Caco-2 (cell line): ENCODE measurements at regions not wholly inside any gene's neighbourhood (a gene's known extent, or its start where the extent isn't known, plus 50 kb on each side); places are given as distances from the start of the nearest gene placed in this dataset.

Experiments
- BruUV-seq: library from RNA; stranded (reverse); fragments of 400-500 nt; replicated peaks from 2 replicates; lab custom pipeline; 2021; lab: Mats Ljungman, UMichigan
- CTCF ChIA-PET: fragments of 300-600 bp; sonication (Branson Sonifier 250); formaldehyde crosslinking; loops from one replicate; lab custom pipeline; 2022; ENCODE audit warnings: antibody characterized with exemption; lab: Charles Lee
- POLR2A ChIA-PET: fragments of 300-600 bp; sonication (Branson Sonifier 250); formaldehyde crosslinking; loops from one replicate; lab custom pipeline; 2022; ENCODE audit warnings: antibody characterized with exemption; lab: Charles Lee
- DNase-seq, 2 experiments: peaks; one replicate each; pipeline versions ENCODE4 v3.0.0 to v3.0.0-alpha.2; 2020 to 2022
- H3K27me3 ChIP-seq: replicated peaks from 2 replicates; pipeline ENCODE4 v1.6.0; 2011; ENCODE audit warnings: low read length; ENCODE audit not compliant: control insufficient read depth, insufficient read depth
- H3K36me3 ChIP-seq: 2 replicates; pipeline ENCODE4 v1.5.1; 2011; ENCODE audit warnings: low read length; ENCODE audit not compliant: control insufficient read depth, insufficient read depth
- H3K4me1 ChIP-seq: fragments of 250-450 bp; sonication (Bioruptor Pico); 2 replicates; pipeline ENCODE4 v1.5.1; 2020; ENCODE audit warnings: mild to moderate bottlenecking
- H3K4me3 ChIP-seq: 2 replicates; pipeline ENCODE4 v1.5.1; 2011; ENCODE audit warnings: low read depth, mild to moderate bottlenecking, control low read depth, low read length
- H3K9me3 ChIP-seq: fragments of 250-450 bp; sonication (Bioruptor Pico); 2 replicates; pipeline ENCODE4 v1.5.1; 2020; ENCODE audit warnings: mild to moderate bottlenecking, moderate library complexity
- H3K27ac Mint-ChIP-seq: one replicate; pipeline ENCODE4 v1.8.0; 2022; ENCODE audit warnings: mixed read lengths; ENCODE audit not compliant: unreplicated experiment
- H3K27me3 Mint-ChIP-seq: one replicate; pipeline ENCODE4 v1.8.0; 2022; ENCODE audit warnings: mixed read lengths; ENCODE audit not compliant: insufficient read depth, unreplicated experiment
- H3K36me3 Mint-ChIP-seq: one replicate; pipeline ENCODE4 v1.8.0; 2022; ENCODE audit warnings: mild to moderate bottlenecking, mixed read lengths; ENCODE audit not compliant: insufficient read depth, unreplicated experiment
- H3K4me1 Mint-ChIP-seq: one replicate; pipeline ENCODE4 v1.8.0; 2022; ENCODE audit warnings: low read depth, mixed read lengths; ENCODE audit not compliant: unreplicated experiment
- H3K4me3 Mint-ChIP-seq: one replicate; pipeline ENCODE4 v1.8.0; 2022; ENCODE audit warnings: mild to moderate bottlenecking, moderate library complexity, mixed read lengths; ENCODE audit not compliant: unreplicated experiment
- H3K9me3 Mint-ChIP-seq: one replicate; pipeline ENCODE4 v1.8.0; 2022; ENCODE audit warnings: mixed read lengths; ENCODE audit not compliant: unreplicated experiment
- CTCF ChIP-seq, 2 experiments: fragments of 200-600 bp in 1 of 2; IDR thresholded peaks; 1 replicate in 1 of 2; 2 replicates in 1 of 2; pipeline versions ENCODE4 v1.5.1 to v1.8.0; 2011 to 2022; ENCODE audit warnings: antibody characterized with exemption in 1 of 2, control low read depth in 1 of 2, inconsistent platforms in 1 of 2, low read depth in 1 of 2, low read length in 1 of 2, mild to moderate bottlenecking in 1 of 2, moderate library complexity in 1 of 2; ENCODE audit not compliant: insufficient read depth in 1 of 2, severe bottlenecking in 1 of 2, unreplicated experiment in 1 of 2
- intact Hi-C: fragments of 100-400 bp; cut with micrococcal nuclease; formaldehyde crosslinking; loops from one replicate; pipeline ENCODE4 v1.10.0; 2022; ENCODE audit not compliant: unreplicated experiment

- ChIA-PET POLR2A (no interaction called here), CTCF (no interaction called here)
- Histone ChIP-seq H3K4me3 (peak overlapping the region; percentile 23), H3K36me3 (no peaks in the 10 kb centered on the region), H3K9me3 (no peaks in the 10 kb centered on the region), H3K4me1 (peaks cover 26% of the 10 kb centered on the region), H3K27me3 (no peaks in the 10 kb centered on the region; the same call in 1 of the 2 replicates)
- Mint-ChIP-seq H3K9me3 (peaks cover 18% of the 10 kb centered on the region), H3K27ac (peak overlapping the region; percentile 47), H3K4me1 (peaks cover 18% of the 10 kb centered on the region), H3K36me3 (no peaks in the 10 kb centered on the region), H3K4me3 (peak overlapping the region; percentile 70), H3K27me3 (no peaks in the 10 kb centered on the region)
- BruUV-seq, result TSS peak; percentile 80
- TF ChIP-seq CTCF (IDR thresholded peaks at IDR 0.05; ENCODE audit: insufficient read depth in 1 of 2, low read depth in 1 of 2, low read length in 1 of 2, severe bottlenecking in 1 of 2, unreplicated experiment in 1 of 2), result no peak
- intact Hi-C loops, result no loop called here
- no peak for DNase-seq
These were observed 90.8 kb upstream of the PIK3CG start for GRCh38 chr7:106774213-106774767.

GRCh38 chr7:106774768-106775551 lies 90.1 kb upstream of the PIK3CG start:
- peak overlapping the region; percentile 23 for H3K4me3 ChIP-seq
- H3K27me3 ChIP-seq, result no peaks in the 10 kb centered on the region; the same call in 1 of the 2 replicates
- peak overlapping the region; percentile 47 for H3K27ac Mint-ChIP-seq
- CTCF ChIA-PET, result interaction anchor here (0.5 kb wide), 1 partner anchor 393 kb away, joined by 5 read pairs; no protein-coding TSS in a partner anchor
- TF ChIP-seq CTCF (IDR thresholded peaks at IDR 0.05; ENCODE audit: insufficient read depth in 1 of 2, low read depth in 1 of 2, low read length in 1 of 2, severe bottlenecking in 1 of 2, unreplicated experiment in 1 of 2), result no peak
- H3K27me3 Mint-ChIP-seq, result no peaks in the 10 kb centered on the region
- H3K4me1 Mint-ChIP-seq, result peaks cover 21% of the 10 kb centered on the region
- intact Hi-C loops, result no loop called here
- peak; percentile 53 to 71 for DNase-seq
- no peaks in the 10 kb centered on the region for H3K36me3 ChIP-seq
- H3K4me3 Mint-ChIP-seq, result peak overlapping the region; percentile 70
- H3K36me3 Mint-ChIP-seq, result no peaks in the 10 kb centered on the region
- TSS peak; percentile 72 for BruUV-seq
- POLR2A ChIA-PET, result no interaction called here
- H3K4me1 ChIP-seq, result peaks cover 29% of the 10 kb centered on the region
- no peaks in the 10 kb centered on the region for H3K9me3 ChIP-seq
- peaks cover 18% of the 10 kb centered on the region for H3K9me3 Mint-ChIP-seq

GRCh38 chr7:106775552-106775936 lies 89.5 kb upstream of the PIK3CG start:
- H3K36me3 ChIP-seq, result no peaks in the 10 kb centered on the region
- Mint-ChIP-seq H3K27ac (peak overlapping the region; percentile 47), H3K9me3 (peaks cover 18% of the 10 kb centered on the region), H3K4me1 (peaks cover 16% of the 10 kb centered on the region), H3K27me3 (no peaks in the 10 kb centered on the region), H3K36me3 (no peaks in the 10 kb centered on the region), H3K4me3 (peak overlapping the region; percentile 70)
- peaks cover 23% of the 10 kb centered on the region for H3K4me1 ChIP-seq
- TF ChIP-seq CTCF (IDR thresholded peaks at IDR 0.05; ENCODE audit: insufficient read depth in 1 of 2, low read depth in 1 of 2, low read length in 1 of 2, severe bottlenecking in 1 of 2, unreplicated experiment in 1 of 2), result no peak
- ChIA-PET POLR2A (no interaction called here), CTCF (interaction anchor here (0.5 kb wide), 1 partner anchor 393 kb away, joined by 5 read pairs; no protein-coding TSS in a partner anchor)
- DNase-seq, result no peak
- no peaks in the 10 kb centered on the region; the same call in 1 of the 2 replicates for H3K27me3 ChIP-seq
- H3K4me3 ChIP-seq, result no peak overlapping the region
- intact Hi-C loops, result no loop called here
- no peaks in the 10 kb centered on the region for H3K9me3 ChIP-seq
- BruUV-seq, result no TSS peak
